HK-2 (cell line): ENCODE measurements at regions not wholly inside any gene's neighbourhood (a gene's known extent, or its start where the extent isn't known, plus 50 kb on each side); places are given as distances from the start of the nearest gene placed in this dataset.

ENCODE experiments used
- DNase-seq: peaks from one replicate; pipeline ENCODE4 v3.0.0-alpha.2; 2018; ENCODE audit not compliant: unreplicated experiment

- no peak for DNase-seq
Measured at GRCh38 chr2:168378960-168379669, 77.0 kb upstream of the CERS6 start.

DNA sequence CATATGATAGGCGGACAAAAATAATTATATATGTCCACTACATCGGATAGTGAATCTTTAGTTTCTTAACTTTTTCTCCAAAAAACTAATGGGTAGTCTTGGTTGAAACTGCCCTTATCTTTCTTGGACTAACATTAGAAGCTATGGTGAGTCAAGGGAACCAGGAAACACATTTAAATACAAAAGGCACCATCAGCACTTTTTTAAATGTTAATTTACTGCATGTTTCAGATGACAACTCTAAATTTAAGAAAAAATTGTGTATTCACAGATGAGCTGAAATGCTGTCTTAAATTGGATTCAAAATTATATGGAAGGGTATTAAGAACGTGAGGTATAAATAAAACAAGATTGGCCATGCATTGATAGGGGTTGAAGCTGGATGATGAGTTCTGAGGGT lies 75.6 kb upstream of the CERS6 start:
- DNase-seq, result no peak

- DNase-seq, result no peak
Measured at GRCh38 chr2:168392024-168392423, 64.0 kb upstream of the CERS6 start.

DNA sequence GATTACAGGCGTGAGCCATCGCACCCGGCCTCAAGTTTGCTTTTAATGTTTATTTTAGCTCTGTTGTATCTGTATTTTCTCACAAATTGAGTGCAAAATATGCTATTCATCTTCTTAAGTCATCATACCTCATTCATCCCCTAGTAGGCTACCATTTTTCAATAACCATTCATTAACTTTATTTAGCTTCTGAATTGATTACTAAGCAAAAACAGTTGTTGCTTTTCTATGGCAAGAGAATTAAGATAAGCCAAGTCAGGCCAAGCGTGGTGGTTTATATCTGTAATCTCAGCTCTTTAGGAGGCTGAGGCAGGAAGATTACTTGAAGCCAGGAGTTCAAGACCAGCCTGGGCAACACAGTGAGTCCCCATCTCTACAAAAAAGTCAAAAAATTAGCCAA lies 63.3 kb upstream of the CERS6 start:
- no peak for DNase-seq

DNA sequence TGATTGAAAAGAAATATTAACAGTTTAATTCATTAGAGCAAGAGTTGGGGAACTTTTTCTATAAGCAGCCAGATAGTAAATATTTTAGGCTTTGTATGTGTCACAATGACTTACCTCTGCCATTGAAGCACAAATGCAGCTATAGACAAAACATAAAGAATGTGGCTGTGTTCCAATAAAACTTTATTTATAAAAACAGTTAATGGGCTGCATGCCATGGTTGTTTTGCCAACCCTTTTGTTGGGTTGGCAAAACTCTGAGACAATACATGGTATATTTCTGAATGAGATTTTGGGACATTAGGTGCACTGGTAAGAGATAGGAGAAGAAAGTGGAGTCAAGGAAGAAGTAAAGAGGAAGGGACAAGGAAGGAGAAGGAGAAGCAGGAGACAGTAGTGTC lies 61.8 kb upstream of the CERS6 start:
- DNase-seq, result no peak

- DNase-seq, result no peak
Measured at GRCh38 chr2:168396131-168396530, 59.9 kb upstream of the CERS6 start.

- DNase-seq, result no peak
Measured at GRCh38 chr2:168397629-168398028, 58.4 kb upstream of the CERS6 start.

DNA sequence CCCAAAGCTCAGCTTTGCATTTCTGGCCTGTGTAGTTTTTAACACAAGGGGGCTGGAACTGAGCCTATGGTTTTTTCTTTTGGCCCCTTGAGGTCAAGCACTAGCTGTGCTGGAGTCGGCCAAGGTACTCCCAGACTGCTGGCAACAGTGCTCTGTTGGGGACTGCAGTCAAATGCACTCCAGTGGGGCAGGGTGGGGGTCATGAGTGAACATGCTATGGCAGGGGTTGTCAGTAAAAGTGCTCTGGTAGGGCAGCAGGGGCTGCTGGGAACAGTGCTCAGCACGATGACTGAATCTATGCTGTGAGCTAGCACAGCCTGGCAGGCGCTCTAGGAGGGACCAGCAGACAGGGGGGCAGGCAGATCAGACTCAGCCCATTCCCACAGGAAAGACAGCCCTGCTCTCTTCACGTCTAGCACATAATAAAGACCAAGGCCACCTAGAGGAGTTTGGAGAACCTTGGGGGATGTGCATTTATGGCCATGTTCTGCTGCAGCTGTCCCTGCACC lies 55.0 kb upstream of the CERS6 start:
- no peak for DNase-seq

DNA sequence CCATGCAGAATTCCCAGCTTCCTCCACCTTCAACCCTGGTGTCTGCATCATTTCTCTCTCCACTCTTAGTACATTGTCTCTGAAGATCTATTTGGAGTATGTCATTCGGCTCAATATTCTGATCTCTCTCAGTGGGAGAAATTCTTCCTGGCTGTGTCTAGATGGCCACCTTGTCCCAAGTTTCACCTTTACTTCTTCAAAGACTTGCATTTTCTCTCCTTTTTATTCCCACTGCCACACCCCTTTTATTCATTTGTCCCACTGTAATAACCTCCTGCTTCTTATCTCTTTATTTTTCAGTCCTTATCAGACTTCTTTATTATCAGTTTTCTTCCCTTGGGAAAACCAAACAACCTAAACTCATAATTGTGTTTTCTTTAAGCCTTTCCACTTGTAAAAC lies 54.3 kb upstream of the CERS6 start:
- DNase-seq, result no peak

GRCh38 chr2:168402531-168402930 lies 53.5 kb upstream of the CERS6 start:
- DNase-seq, result no peak

DNA sequence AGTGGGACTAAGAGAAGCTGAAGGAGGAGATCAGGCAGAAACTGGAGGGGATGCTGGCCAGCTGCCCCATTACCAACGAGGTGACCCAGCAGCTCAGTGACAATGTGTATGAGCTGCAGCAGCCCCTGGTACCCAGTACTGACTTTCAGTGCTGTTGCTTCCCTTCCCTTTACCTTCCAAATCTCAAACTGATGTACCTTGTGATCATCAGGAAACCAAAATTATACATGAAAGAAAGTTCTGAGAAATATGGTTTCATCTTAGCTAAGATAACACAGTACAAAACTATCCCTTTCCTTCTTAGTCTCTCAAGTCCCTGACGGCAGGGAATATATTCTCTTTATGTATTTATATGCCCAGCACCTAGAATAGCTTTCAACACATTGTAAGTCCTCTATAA lies 52.3 kb upstream of the CERS6 start:
- no peak for DNase-seq

DNA sequence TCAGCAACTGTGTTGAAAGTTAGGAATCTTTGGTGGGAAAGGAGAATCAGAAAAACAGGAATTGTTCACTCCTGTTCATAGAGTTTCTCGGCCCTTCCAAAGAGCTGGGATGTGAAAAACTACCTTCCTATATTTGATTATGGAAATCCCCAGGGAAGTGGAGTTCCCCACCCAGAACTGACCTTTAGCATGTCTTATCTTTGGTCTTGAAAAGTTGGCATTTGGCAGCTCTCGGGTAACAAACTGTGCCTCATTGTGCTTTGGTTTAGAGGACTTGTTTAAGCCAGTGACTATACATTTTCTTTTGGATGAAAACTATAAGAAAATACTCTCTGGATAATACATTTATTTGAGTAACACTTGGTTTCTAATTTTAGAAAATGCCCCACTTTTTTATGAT lies 51.3 kb upstream of the CERS6 start:
- DNase-seq, result no peak
